Cardiac fibroblast (primary cell): ENCODE measurements at regions not wholly inside any gene's neighbourhood (a gene's known extent, or its start where the extent isn't known, plus 50 kb on each side); places are given as distances from the start of the nearest gene placed in this dataset.

Experiments
- DNase-seq, 2 donors: peaks; one replicate each; pipeline versions ENCODE4 v3.0.0 to v3.0.0-alpha.2; 2010; ENCODE audit warnings: low read depth in 2 of 2
- H3K4me3 ChIP-seq, 2 donors: replicated peaks in 1 of 2; 1 replicate in 1 of 2; 2 replicates in 1 of 2; pipeline ENCODE4 v1.5.1; 2011; ENCODE audit warnings: low read depth in 2 of 2, low read length in 2 of 2, mild to moderate bottlenecking in 2 of 2, moderate library complexity in 1 of 2
- TF ChIP-seq, protein P1 (sequence below): IDR thresholded peaks from one replicate; pipeline ENCODE4 v1.5.1; 2011; ENCODE audit warnings: low read depth, mild to moderate bottlenecking, low read length, inconsistent platforms

DNA sequence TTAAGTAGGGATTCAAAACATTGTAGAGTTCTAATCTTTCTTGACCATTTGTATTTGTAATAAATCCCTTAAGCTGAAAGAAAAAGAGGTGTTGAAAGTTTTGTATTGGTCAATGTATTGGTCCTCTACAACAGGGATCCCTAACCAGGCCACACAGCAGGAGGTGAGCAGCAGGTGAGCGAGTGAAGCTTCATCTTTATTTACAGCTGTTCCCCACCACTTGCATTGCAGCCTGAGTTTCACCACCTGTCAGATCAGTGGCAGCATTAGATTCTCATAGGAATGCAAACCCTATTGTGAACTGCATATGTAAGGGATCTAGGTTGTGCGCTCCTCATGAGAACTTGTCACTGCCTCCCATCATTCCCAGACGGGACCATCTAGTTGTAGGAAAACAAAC is 715.7 kb upstream of the NXPH2 start:
- H3K4me3 ChIP-seq: no peak overlapping the region
- TF ChIP-seq, protein P1, sequence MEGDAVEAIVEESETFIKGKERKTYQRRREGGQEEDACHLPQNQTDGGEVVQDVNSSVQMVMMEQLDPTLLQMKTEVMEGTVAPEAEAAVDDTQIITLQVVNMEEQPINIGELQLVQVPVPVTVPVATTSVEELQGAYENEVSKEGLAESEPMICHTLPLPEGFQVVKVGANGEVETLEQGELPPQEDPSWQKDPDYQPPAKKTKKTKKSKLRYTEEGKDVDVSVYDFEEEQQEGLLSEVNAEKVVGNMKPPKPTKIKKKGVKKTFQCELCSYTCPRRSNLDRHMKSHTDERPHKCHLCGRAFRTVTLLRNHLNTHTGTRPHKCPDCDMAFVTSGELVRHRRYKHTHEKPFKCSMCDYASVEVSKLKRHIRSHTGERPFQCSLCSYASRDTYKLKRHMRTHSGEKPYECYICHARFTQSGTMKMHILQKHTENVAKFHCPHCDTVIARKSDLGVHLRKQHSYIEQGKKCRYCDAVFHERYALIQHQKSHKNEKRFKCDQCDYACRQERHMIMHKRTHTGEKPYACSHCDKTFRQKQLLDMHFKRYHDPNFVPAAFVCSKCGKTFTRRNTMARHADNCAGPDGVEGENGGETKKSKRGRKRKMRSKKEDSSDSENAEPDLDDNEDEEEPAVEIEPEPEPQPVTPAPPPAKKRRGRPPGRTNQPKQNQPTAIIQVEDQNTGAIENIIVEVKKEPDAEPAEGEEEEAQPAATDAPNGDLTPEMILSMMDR: no peak
- no peak for DNase-seq

GRCh38 chr2:139492131-139492680 is 712.0 kb upstream of the NXPH2 start:
- TF ChIP-seq, protein P1: no peak
- no peak for DNase-seq
- no peak overlapping the region for H3K4me3 ChIP-seq

DNA sequence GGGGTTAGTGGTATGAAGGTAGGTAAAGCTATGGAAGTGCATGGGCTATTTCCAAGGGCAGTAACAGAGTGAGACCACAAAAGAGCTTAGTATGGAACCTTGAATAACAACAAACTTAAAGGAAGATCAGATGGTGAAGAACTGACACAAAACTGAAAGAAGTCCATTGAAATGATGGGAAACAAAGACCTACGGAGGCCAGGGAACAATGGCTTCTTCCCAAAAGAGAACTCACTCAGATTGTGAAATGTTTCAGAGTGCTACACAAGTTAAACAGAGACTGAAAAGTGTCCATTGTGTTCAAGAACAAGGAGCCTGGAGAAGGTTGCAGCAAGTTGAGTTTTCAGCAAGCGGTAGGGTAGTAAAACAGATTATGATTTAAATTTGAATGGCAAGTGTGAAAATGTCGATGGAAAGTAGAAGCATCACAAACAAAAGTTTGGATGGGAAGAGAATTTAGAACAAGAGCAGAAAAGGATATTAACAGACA is 700.0 kb upstream of the NXPH2 start:
- H3K4me3 ChIP-seq: no peak overlapping the region
- no peak for DNase-seq
- TF ChIP-seq, protein P1: no peak

- H3K4me3 ChIP-seq: no peak overlapping the region
- TF ChIP-seq, protein P1: no peak
- no peak for DNase-seq
These were observed 698.1 kb upstream of the NXPH2 start for GRCh38 chr2:139478165-139478914.

DNA sequence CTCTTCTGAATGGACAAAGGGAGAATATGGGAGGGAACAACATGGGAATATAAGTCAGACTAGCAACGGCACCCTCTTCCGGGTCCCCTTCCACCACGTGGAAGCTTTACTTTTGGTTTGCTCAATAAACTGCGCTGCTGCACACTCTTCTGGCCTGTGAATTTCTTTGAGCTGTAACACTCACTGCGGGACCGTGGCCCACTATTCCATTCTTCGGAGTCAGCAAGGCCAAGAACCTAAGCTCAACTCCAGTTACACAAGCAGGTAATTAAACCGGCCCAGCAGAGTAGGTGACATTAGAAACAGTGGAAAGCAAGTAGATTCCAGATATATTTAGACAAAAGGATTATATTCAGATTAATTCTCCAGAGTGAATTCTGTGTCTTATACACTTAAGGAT is 697.4 kb upstream of the NXPH2 start:
- DNase-seq: no peak
- TF ChIP-seq, protein P1: no peak
- H3K4me3 ChIP-seq: no peak overlapping the region

GRCh38 chr2:139469985-139470384 is 689.8 kb upstream of the NXPH2 start:
- no peak overlapping the region for H3K4me3 ChIP-seq
- no peak for DNase-seq
- TF ChIP-seq, protein P1: no peak
